GM12875 (cell line): ENCODE measurements at regions not wholly inside any gene's neighbourhood (a gene's known extent, or its start where the extent isn't known, plus 50 kb on each side); places are given as distances from the start of the nearest gene placed in this dataset.
"Not testable (repeated sequence)": the region's sequence is repeated elsewhere in the genome, so short reads cannot be mapped to it uniquely, and the experiment has no call there.

Source experiments
- H3K4me3 ChIP-seq: one replicate; pipeline ENCODE4 v1.5.1; 2011; ENCODE audit warnings: low read depth, low read length, control low read depth
- TF ChIP-seq, protein P1 (sequence below): IDR thresholded peaks from 2 replicates; pipeline ENCODE4 v1.5.1; 2011; ENCODE audit warnings: low read depth, mild to moderate bottlenecking, control low read depth, inconsistent platforms, low read length, moderate library complexity, borderline replicate concordance; ENCODE audit not compliant: insufficient read depth

DNA sequence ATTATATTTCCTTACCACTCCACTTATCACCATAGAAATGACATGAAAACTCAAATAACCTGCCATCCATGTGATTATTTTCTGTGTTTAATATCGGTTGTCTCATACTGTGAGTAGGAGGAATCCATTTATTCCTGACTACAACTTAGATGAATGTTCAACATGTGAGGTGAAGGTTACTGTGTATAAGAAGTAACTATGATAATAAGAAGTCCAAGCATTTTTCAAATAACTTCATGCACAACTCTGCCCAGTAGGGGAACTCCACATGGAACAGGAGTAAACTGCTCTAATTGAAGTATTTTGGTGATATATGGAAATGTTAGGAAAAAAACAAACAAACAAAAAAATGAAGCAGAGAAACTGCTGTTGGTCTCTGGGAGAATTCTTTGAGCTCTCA, 447.5 kb upstream of the GRIN3A start:
- TF ChIP-seq, protein P1, sequence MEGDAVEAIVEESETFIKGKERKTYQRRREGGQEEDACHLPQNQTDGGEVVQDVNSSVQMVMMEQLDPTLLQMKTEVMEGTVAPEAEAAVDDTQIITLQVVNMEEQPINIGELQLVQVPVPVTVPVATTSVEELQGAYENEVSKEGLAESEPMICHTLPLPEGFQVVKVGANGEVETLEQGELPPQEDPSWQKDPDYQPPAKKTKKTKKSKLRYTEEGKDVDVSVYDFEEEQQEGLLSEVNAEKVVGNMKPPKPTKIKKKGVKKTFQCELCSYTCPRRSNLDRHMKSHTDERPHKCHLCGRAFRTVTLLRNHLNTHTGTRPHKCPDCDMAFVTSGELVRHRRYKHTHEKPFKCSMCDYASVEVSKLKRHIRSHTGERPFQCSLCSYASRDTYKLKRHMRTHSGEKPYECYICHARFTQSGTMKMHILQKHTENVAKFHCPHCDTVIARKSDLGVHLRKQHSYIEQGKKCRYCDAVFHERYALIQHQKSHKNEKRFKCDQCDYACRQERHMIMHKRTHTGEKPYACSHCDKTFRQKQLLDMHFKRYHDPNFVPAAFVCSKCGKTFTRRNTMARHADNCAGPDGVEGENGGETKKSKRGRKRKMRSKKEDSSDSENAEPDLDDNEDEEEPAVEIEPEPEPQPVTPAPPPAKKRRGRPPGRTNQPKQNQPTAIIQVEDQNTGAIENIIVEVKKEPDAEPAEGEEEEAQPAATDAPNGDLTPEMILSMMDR = no peak

DNA sequence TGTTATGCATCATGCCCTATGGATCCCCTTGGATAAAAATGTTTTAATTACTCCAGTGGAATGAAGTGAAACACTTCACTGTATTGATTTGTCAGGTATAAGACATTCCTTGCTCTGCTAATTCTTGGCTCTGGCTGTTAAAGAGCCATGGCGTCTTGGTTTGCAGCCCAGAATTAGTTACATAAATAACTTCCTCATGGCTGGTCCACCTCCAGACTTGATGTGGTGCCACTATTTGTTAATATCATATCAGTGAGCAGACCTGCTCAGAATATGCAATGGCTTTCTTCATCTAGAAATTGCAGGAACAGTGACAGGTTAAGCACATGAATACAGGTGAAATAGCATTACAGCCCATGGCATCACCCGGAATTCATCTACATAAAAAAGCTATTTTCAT, 446.9 kb upstream of the GRIN3A start:
- no peak overlapping the region for H3K4me3 ChIP-seq
- TF ChIP-seq, protein P1 = no peak

More for the DNA sequence above, 447.5 kb upstream of the GRIN3A start:
- no peak overlapping the region for H3K4me3 ChIP-seq

DNA sequence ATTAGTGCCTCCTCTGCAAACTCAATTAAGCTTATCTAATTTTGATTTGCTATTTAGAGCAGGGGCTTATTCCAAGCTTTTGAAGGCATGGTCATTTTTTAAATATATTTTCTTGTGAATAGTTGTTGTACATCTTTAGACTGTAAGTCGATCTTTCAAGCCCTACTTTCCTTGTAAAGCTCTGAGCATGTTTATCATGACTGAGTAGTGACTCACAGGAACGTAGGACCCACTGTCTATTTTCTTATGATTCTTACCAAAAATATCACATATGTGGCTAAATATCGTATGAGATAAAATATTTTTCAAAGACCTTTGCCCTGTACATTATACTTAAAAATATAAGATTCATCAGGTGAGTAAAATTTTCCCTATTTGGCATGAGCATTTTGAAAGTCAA, 440.4 kb upstream of the GRIN3A start:
- H3K4me3 ChIP-seq = no peak overlapping the region
- TF ChIP-seq, protein P1 = no peak

DNA sequence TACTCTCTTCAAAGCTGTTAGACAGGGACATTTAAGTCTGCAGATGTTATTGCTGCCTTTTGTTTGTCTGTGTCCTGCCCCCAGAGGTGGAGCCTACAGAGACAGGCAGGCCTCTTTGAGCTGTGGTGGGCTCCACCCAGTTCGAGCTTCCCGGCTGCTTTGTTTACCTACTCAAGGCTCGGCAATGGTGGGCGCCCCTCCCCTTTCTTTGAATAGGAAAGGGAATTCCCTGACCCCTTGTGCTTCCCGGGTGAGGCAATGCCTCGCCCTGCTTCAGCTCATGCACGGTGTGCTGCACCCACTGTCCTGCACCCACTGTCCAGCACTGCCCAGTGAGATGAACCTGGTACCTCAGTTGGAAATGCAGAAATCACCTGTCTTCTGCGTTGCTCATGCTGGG, 435.8 kb upstream of the GRIN3A start:
- not testable (repeated sequence) for H3K4me3 ChIP-seq

DNA sequence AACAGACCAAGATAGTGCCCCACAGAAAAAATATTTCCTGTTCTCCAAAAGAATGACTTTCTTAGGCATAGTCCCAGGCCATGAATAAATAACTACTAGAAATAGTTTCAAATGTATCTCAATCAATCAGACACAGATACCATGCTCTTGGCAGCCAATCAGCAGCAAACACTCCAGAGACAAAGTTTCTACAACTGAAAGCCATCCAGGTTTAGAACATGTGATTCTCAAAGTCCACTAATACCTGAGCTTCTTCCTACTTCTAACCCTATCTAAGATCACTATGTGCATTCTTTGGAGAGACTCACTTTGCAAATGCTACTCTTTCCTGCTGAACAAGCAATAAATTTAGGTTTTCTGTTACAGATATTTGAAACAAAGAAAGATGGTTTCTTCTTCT, 425.8 kb upstream of the GRIN3A start:
- H3K4me3 ChIP-seq = no peak overlapping the region
- TF ChIP-seq, protein P1 = no peak

DNA sequence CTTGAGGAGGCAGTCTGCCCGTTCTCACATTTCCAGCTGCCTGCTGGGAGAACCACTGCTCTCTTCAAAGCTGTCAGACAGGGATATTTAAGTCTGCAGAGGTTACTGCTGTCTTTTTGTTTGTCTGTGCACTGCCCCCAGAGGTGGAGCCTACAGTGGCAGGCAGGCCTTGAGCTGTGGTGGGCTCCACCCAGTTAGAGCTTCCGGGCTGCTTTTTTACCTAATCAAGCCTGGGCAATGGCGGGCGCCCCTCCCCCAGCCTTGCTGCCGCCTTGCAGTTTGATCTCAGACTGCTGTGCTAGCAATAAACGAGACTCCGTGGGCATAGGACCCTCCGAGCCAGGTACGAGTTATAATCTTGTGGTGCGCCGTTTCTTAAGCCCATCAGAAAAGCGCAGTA, 414.6 kb upstream of the GRIN3A start:
- H3K4me3 ChIP-seq = not testable (repeated sequence)

DNA sequence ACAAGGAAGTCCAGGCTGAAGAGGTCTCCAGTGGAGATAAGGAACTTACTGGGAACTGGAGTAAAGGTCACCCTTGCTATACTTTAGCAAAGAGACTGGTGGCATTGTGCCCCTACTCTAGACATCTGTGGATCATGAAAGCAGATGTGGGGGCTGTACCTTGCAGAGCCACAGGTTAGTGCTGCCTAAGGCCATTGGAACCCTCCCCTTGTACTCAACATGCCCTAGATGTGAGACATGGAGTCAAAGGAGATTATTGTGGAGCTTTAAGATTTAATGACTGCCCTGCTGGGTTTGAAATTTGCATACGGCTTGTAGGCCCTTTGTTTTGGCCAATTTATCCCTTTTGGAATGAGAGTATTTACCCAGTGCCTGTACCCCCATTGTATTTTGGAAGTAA, 397.3 kb upstream of the GRIN3A start:
- TF ChIP-seq, protein P1 = no peak
- no peak overlapping the region for H3K4me3 ChIP-seq

DNA sequence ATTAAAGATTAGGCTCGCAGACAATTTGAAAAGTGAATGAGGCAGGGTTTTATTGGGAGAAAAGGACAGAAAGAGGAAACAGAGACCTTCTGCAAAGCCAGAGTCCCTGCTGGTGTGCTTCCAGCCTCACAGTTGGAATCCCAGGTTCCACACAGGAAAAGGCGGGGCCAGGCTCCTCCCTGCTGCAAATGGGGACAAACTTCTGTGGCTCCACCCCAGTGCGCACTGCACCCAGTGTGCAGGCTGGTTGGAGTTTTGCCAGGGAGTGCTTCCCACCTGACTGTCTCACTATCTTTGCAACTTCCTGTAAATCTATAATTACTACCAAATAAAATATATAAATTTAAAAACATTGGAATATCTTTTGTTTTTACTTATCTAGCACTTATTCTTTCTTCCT, 386.0 kb upstream of the GRIN3A start:
- no peak overlapping the region for H3K4me3 ChIP-seq
- TF ChIP-seq, protein P1 = no peak
